SU-DHL-6 (cell line): ENCODE measurements at regions not wholly inside any gene's neighbourhood (a gene's known extent, or its start where the extent isn't known, plus 50 kb on each side); places are given as distances from the start of the nearest gene placed in this dataset.

ENCODE experiments used
- CTCF ChIP-seq: fragments of 200-600 bp; sonication (generic); IDR thresholded peaks from one replicate; pipeline ENCODE4 v1.5.1; 2017; ENCODE audit warnings: antibody characterized with exemption, mild to moderate bottlenecking, low read length, moderate library complexity; ENCODE audit not compliant: insufficient read depth, poor library complexity, severe bottlenecking
- EZH2phosphoT487 ChIP-seq: fragments of 200-600 bp; sonication (generic), shearing (Covaris generic); conservative IDR thresholded peaks from 2 replicates; pipeline ENCODE4 v1.6.1; 2018; ENCODE audit warnings: mild to moderate bottlenecking, antibody characterized with exemption, low read length, moderate library complexity, mixed read lengths

- TF ChIP-seq CTCF (no peak), EZH2phosphoT487 (no peak)
Measured at GRCh38 chr2:120404274-120404673, 58.3 kb downstream of the INHBB start.
